SK-N-SH treated with all-trans-retinoic acid at 6 μM for 48 hours (cell line): ENCODE measurements at regions not wholly inside any gene's neighbourhood (a gene's known extent, or its start where the extent isn't known, plus 50 kb on each side); places are given as distances from the start of the nearest gene placed in this dataset.

Source experiments
- ATAC-seq: fragments of 200-7000 bp; cut with Tn5 transposase; 3 replicates; pipeline ENCODE4 v1.9.1; 2020; ENCODE audit warnings: mild to moderate bottlenecking, moderate library complexity
- ARNTL ChIP-seq: fragments of 450-650 bp; formaldehyde crosslinking; IDR thresholded peaks from 2 replicates; pipeline ENCODE4 v1.5.0; 2020; ENCODE audit warnings: low read depth, mild to moderate bottlenecking, moderate library complexity, borderline replicate concordance
- BACH2 ChIP-seq: fragments of 250-450 bp; sonication (Bioruptor Pico); IDR thresholded peaks from 2 replicates; pipeline ENCODE4 v1.9.0; 2021; ENCODE audit warnings: mild to moderate bottlenecking, borderline replicate concordance
- CSDC2 ChIP-seq: fragments of 250-450 bp; sonication (Bioruptor Pico); IDR thresholded peaks from 2 replicates; pipeline ENCODE4 v1.5.0; 2020; ENCODE audit warnings: mild to moderate bottlenecking, moderate library complexity
- ESRRG ChIP-seq: fragments of 250-450 bp; sonication (Bioruptor Pico); IDR thresholded peaks from 2 replicates; pipeline ENCODE4 v1.6.1; 2021; ENCODE audit warnings: mild to moderate bottlenecking
- GLIS3 ChIP-seq: fragments of 250-450 bp; sonication (Bioruptor Pico); IDR thresholded peaks from 2 replicates; pipeline ENCODE4 v1.5.0; 2020; ENCODE audit warnings: mild to moderate bottlenecking, moderate library complexity
- ISL1 ChIP-seq: fragments of 250-450 bp; sonication (Bioruptor Pico); IDR thresholded peaks from 2 replicates; pipeline ENCODE4 v2.1.2; 2022; ENCODE audit warnings: mild to moderate bottlenecking, moderate library complexity
- OSR1 ChIP-seq: fragments of 250-450 bp; sonication (Bioruptor Pico); IDR thresholded peaks from 2 replicates; pipeline ENCODE4 v1.8.0; 2022; ENCODE audit warnings: moderate library complexity, mild to moderate bottlenecking, inconsistent platforms
- RARB ChIP-seq: fragments of 250-450 bp; sonication (Bioruptor Pico); IDR thresholded peaks from 2 replicates; pipeline ENCODE4 v1.8.0; 2021; ENCODE audit warnings: mild to moderate bottlenecking, moderate library complexity
- SNAI2 ChIP-seq: fragments of 250-450 bp; sonication (Bioruptor Pico); IDR thresholded peaks from 2 replicates; pipeline ENCODE4 v1.5.0; 2020; ENCODE audit warnings: mild to moderate bottlenecking, moderate library complexity
- TCF4 ChIP-seq: fragments of 250-450 bp; sonication (Bioruptor Pico); IDR thresholded peaks from 2 replicates; pipeline ENCODE4 v1.8.0; 2021; ENCODE audit warnings: mild to moderate bottlenecking, moderate library complexity, borderline replicate concordance
- TOX ChIP-seq: fragments of 250-450 bp; sonication (Bioruptor Pico); IDR thresholded peaks from 2 replicates; pipeline ENCODE4 v1.8.0; 2021; ENCODE audit warnings: mild to moderate bottlenecking, moderate library complexity, borderline replicate concordance
- ZC3H10 ChIP-seq: fragments of 250-450 bp; sonication (Bioruptor Pico); IDR thresholded peaks from 2 replicates; pipeline ENCODE4 v1.5.1; 2021; ENCODE audit warnings: mild to moderate bottlenecking, moderate library complexity
- ZFP3 ChIP-seq: fragments of 250-450 bp; sonication (Bioruptor Pico); IDR thresholded peaks from 2 replicates; pipeline ENCODE4 v1.5.0; 2020; ENCODE audit warnings: mild to moderate bottlenecking, moderate library complexity
- ZFP30 ChIP-seq: fragments of 450-650 bp; formaldehyde crosslinking; IDR thresholded peaks from 2 replicates; pipeline ENCODE4 v1.5.0; 2022; ENCODE audit warnings: mild to moderate bottlenecking, moderate library complexity
- ZNF565 ChIP-seq: fragments of 450-650 bp; formaldehyde crosslinking; conservative IDR thresholded peaks from 2 replicates; pipeline ENCODE4 v1.5.0; 2020; ENCODE audit warnings: low read depth, mild to moderate bottlenecking, moderate library complexity
- ZNF70 ChIP-seq: fragments of 450-650 bp; formaldehyde crosslinking; IDR thresholded peaks from 2 replicates; pipeline ENCODE4 v1.5.0; 2020; ENCODE audit warnings: mild to moderate bottlenecking, moderate library complexity
- ZNF8 ChIP-seq: fragments of 450-650 bp; formaldehyde crosslinking; IDR thresholded peaks from 2 replicates; pipeline ENCODE4 v1.5.0; 2020; ENCODE audit warnings: mild to moderate bottlenecking, moderate library complexity
- TF ChIP-seq, protein P1 (sequence below): fragments of 250-450 bp; sonication (Bioruptor Pico); IDR thresholded peaks from 2 replicates; pipeline ENCODE4 v1.8.0; 2021; ENCODE audit warnings: low read depth, mild to moderate bottlenecking, moderate library complexity, borderline replicate concordance
- TF ChIP-seq, protein P2 (sequence below): fragments of 250-450 bp; sonication (Bioruptor Pico); IDR thresholded peaks from 2 replicates; pipeline ENCODE4 v1.5.1; 2021; ENCODE audit warnings: mild to moderate bottlenecking, moderate library complexity
- TF ChIP-seq, protein P3 (sequence below): fragments of 250-450 bp; sonication (Bioruptor Pico); IDR thresholded peaks from 2 replicates; pipeline ENCODE4 v1.5.1; 2020; ENCODE audit warnings: low read depth, mild to moderate bottlenecking, moderate library complexity
- TF ChIP-seq, protein P4 (sequence below): fragments of 250-450 bp; sonication (Bioruptor Pico); IDR thresholded peaks from 2 replicates; pipeline ENCODE4 v1.8.0; 2020; ENCODE audit warnings: mild to moderate bottlenecking, moderate library complexity, borderline replicate concordance
- TF ChIP-seq, protein P5 (sequence below): fragments of 250-450 bp; sonication (Bioruptor Pico); IDR thresholded peaks from 2 replicates; pipeline ENCODE4 v1.5.0; 2020; ENCODE audit warnings: mild to moderate bottlenecking, moderate library complexity

DNA sequence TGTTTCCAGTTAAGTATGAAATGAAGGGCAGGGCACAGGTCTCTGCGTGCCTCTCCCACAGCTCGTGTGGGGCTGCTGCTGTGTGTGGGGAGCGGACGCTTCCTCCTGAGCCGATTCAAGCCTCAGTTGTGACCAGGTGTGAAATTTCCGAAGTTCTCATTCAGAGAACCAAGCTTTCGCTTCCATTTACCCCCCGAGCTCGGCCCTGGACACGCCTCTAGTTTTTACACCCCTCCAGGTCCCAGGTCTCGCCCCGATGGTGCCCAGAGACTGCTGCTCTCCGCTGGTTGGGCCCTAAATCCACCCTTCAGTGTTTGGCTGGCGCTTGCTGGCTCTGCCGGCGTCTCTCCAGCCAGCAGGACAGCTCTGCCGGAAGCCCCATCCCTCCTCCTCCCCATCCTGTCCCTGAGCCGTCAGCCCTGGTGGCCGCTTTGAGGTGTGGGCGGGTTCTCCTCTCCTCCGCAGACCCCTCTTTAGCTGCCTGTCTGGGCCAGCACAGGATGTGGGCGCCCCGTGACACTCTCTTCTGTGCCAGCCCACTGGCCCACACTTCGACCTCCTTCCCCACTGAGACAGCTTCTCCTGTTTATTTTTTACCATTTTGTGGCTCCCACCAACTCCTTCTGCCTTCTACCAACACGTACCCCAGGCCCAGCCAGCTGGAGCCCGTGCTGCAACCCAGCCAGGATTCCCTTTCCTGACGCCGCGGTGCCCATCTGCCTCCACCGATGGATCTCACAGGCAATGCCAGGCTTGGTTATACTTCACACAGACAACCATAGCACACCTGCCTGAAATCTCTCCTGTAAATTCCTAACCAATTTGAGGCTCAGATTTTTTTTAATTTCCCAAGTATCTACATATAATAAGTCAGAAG lies 142.8 kb downstream of the DLL1 start:
- no peak for ATAC-seq
- TF ChIP-seq, protein P1, sequence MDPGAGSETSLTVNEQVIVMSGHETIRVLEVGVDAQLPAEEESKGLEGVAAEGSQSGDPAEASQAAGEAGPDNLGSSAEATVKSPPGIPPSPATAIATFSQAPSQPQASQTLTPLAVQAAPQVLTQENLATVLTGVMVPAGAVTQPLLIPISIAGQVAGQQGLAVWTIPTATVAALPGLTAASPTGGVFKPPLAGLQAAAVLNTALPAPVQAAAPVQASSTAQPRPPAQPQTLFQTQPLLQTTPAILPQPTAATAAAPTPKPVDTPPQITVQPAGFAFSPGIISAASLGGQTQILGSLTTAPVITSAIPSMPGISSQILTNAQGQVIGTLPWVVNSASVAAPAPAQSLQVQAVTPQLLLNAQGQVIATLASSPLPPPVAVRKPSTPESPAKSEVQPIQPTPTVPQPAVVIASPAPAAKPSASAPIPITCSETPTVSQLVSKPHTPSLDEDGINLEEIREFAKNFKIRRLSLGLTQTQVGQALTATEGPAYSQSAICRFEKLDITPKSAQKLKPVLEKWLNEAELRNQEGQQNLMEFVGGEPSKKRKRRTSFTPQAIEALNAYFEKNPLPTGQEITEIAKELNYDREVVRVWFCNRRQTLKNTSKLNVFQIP: no peak
- TF ChIP-seq ZC3H10 (CRISPR knock-in tag): no peak
- TF ChIP-seq ZNF565 (CRISPR knock-in tag): no peak
- no peak for TF ChIP-seq ISL1 (CRISPR knock-in tag)
- TF ChIP-seq TOX (CRISPR knock-in tag): no peak
- TF ChIP-seq GLIS3 (CRISPR knock-in tag): no peak
- TF ChIP-seq, protein P2, sequence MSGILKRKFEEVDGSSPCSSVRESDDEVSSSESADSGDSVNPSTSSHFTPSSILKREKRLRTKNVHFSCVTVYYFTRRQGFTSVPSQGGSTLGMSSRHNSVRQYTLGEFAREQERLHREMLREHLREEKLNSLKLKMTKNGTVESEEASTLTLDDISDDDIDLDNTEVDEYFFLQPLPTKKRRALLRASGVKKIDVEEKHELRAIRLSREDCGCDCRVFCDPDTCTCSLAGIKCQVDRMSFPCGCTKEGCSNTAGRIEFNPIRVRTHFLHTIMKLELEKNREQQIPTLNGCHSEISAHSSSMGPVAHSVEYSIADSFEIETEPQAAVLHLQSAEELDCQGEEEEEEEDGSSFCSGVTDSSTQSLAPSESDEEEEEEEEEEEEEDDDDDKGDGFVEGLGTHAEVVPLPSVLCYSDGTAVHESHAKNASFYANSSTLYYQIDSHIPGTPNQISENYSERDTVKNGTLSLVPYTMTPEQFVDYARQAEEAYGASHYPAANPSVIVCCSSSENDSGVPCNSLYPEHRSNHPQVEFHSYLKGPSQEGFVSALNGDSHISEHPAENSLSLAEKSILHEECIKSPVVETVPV: no peak
- TF ChIP-seq SNAI2 (CRISPR knock-in tag): no peak
- TF ChIP-seq ZFP30 (CRISPR knock-in tag): no peak
- TF ChIP-seq RARB: no peak
- no peak for TF ChIP-seq OSR1 (CRISPR knock-in tag)
- TF ChIP-seq, protein P3, sequence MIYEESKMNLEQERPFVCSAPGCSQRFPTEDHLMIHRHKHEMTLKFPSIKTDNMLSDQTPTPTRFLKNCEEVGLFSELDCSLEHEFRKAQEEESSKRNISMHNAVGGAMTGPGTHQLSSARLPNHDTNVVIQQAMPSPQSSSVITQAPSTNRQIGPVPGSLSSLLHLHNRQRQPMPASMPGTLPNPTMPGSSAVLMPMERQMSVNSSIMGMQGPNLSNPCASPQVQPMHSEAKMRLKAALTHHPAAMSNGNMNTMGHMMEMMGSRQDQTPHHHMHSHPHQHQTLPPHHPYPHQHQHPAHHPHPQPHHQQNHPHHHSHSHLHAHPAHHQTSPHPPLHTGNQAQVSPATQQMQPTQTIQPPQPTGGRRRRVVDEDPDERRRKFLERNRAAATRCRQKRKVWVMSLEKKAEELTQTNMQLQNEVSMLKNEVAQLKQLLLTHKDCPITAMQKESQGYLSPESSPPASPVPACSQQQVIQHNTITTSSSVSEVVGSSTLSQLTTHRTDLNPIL (CRISPR knock-in tag): no peak
- TF ChIP-seq CSDC2: no peak
- no peak for TF ChIP-seq ARNTL
- TF ChIP-seq ZNF8 (CRISPR knock-in tag): no peak
- TF ChIP-seq ZNF70 (CRISPR knock-in tag): no peak
- TF ChIP-seq, protein P4, sequence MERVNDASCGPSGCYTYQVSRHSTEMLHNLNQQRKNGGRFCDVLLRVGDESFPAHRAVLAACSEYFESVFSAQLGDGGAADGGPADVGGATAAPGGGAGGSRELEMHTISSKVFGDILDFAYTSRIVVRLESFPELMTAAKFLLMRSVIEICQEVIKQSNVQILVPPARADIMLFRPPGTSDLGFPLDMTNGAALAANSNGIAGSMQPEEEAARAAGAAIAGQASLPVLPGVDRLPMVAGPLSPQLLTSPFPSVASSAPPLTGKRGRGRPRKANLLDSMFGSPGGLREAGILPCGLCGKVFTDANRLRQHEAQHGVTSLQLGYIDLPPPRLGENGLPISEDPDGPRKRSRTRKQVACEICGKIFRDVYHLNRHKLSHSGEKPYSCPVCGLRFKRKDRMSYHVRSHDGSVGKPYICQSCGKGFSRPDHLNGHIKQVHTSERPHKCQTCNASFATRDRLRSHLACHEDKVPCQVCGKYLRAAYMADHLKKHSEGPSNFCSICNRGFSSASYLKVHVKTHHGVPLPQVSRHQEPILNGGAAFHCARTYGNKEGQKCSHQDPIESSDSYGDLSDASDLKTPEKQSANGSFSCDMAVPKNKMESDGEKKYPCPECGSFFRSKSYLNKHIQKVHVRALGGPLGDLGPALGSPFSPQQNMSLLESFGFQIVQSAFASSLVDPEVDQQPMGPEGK (CRISPR knock-in tag): no peak
- no peak for TF ChIP-seq TCF4 (CRISPR knock-in tag)
- TF ChIP-seq ESRRG (CRISPR knock-in tag): no peak
- TF ChIP-seq, all 23 proteins: peak for 0

DNA sequence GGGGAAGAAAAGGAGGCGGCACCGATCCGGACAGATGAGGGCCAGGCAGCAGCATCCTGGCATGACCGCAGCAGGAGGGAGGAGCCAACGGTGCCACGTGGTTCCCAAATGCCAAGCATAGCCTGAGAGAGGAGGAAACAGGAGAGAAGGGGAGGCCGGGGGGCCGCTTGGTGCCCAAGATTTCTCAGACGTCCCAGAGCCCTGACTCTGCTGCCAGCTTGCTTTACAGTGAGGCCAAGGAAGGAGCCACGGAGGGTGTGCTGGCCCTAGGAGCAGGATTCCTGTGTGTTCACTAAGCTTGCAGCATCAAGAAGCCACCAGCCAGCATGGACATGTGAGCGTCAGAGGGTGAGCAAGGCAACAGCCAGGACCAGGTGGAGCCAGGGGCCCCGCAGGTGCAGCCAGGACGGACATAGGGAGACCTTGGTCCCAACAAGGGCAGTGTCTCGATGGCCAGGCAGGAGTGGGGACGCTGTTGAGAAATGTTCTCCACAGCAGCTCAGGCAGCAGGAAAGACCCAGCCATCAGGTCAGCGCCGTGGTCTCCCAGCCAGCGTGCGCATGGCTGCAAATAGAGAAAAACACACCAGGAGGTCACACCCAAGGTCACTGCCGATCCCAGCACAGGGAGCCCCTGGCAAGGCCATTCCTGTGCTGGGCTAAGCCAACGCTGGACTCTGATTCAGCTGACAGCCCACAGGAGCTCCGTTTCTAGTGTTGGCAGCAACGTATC lies 143.7 kb downstream of the DLL1 start:
- ATAC-seq: no peak
- TF ChIP-seq TCF4 (CRISPR knock-in tag): no peak
- TF ChIP-seq, protein P1: no peak
- no peak for TF ChIP-seq OSR1 (CRISPR knock-in tag)
- TF ChIP-seq ZC3H10 (CRISPR knock-in tag): no peak
- TF ChIP-seq, protein P5, sequence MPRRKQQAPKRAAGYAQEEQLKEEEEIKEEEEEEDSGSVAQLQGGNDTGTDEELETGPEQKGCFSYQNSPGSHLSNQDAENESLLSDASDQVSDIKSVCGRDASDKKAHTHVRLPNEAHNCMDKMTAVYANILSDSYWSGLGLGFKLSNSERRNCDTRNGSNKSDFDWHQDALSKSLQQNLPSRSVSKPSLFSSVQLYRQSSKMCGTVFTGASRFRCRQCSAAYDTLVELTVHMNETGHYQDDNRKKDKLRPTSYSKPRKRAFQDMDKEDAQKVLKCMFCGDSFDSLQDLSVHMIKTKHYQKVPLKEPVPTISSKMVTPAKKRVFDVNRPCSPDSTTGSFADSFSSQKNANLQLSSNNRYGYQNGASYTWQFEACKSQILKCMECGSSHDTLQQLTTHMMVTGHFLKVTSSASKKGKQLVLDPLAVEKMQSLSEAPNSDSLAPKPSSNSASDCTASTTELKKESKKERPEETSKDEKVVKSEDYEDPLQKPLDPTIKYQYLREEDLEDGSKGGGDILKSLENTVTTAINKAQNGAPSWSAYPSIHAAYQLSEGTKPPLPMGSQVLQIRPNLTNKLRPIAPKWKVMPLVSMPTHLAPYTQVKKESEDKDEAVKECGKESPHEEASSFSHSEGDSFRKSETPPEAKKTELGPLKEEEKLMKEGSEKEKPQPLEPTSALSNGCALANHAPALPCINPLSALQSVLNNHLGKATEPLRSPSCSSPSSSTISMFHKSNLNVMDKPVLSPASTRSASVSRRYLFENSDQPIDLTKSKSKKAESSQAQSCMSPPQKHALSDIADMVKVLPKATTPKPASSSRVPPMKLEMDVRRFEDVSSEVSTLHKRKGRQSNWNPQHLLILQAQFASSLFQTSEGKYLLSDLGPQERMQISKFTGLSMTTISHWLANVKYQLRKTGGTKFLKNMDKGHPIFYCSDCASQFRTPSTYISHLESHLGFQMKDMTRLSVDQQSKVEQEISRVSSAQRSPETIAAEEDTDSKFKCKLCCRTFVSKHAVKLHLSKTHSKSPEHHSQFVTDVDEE (CRISPR knock-in tag): no peak
- no peak for TF ChIP-seq ZFP30 (CRISPR knock-in tag)
- TF ChIP-seq ISL1 (CRISPR knock-in tag): no peak
- no peak for TF ChIP-seq ESRRG (CRISPR knock-in tag)
- TF ChIP-seq ZFP3 (CRISPR knock-in tag): no peak
- TF ChIP-seq BACH2 (CRISPR knock-in tag): no peak
- TF ChIP-seq GLIS3 (CRISPR knock-in tag): no peak
- TF ChIP-seq, protein P4 (CRISPR knock-in tag): no peak
- no peak for TF ChIP-seq ZNF565 (CRISPR knock-in tag)
- no peak for TF ChIP-seq RARB
